ENCODE measurements at regions not wholly inside any gene's neighbourhood (a gene's known extent, or its start where the extent isn't known, plus 50 kb on each side); places are given as distances from the start of the nearest gene placed in this dataset.
"Not testable (repeated sequence)": the region's sequence is repeated elsewhere in the genome, so short reads cannot be mapped to it uniquely, and the experiment has no call there.

DNA sequence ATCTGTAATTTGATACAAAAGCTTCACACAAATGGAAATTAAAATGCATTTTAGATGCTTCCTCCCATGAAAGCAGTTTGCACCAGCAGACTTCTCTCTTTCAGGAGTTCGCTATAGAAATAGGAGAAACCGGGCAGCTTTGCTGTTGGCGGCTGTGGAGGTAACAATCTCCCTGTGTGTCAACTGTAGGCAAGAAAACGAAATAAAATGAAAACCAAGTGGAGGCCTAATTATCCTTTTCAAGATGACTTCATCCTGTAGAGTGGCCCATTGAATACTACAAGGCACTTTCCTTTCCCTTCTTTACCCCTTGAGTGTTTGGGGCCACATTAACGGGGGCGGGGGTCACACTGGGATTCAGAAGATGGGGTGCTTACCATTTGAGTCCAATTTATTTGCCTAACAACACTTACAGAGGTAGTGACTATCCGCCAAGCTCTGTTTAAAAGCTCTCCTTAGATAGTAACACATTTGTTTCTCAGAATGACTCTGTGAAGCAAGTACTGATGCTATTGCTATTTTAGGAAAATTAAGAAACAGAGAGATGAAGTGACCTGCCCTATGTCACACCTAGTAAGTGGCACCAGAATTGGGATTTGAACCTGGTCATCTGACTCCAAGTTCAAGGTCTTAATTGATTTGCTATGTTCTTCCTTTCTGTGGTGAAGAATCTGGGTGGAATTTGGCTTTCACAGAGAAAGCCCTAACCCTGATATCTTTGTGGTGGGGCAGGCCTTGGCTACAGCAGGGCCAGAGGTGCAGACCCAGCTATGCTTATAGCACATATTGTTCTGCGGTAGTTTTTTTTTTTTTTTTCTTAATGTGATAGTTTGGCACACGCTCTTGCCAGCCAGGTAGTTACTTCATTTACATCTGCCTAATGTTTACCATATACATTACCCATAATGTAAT is 125.5 kb upstream of the MPHOSPH6 start:
- DNase-seq, result no peak

DNA sequence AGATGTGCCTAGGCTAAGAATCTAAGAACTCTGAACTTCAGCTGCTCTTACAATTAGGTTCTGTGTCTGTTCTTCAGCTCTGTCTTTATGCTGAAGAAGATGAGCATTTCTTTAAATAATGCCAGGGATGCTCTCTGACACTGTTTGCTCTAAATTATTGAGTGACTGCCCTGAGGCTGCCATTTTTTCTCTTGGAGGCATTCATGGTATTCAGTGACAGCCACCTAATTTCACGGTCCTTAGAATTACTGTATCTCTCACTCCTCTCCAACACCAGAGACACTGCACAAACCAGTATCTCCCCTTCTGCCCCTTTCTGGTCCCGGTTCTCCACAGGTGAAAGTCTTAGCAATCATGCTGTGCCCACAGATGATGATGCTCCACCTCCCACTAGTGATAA is 123.6 kb upstream of the MPHOSPH6 start:
- no peak for DNase-seq

DNA sequence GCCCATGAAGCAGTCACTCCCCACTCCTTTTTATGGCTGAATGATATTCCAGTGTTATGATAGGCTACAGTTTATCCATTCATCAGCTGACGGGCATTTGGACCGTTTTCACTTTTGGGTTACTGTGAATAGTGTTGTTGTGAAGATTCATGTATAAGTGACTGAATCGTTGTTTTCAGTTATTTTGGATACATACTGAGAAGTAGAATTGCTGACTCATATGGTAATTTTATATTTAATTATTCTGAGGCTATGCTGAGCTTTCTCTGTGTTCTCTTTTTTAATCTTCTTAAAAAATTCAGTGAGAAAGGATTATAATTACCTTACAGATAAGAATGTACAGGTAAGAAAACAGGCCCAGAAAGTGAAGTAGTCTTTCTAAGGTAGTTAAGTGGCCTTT is 117.9 kb upstream of the MPHOSPH6 start:
- no peak for DNase-seq

DNA sequence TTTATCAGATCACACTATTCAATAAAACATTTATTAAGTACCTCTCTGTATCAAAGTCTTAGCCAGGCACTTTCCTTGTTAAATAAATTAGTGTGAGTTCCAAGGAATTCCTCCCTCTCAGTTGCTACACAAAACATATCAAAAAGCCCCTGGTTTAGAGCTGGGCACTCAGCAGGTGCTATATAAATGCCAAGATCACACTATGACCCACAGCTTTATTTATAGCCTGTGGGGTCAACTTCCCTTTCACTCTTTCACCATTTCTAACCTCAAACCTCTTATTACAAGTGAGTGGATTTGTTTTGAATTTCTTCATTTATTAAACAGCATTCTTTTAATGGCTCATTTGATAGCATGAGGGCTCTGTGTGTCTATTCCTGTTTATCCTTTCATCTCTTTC is 112.6 kb upstream of the MPHOSPH6 start:
- DNase-seq, result no peak

DNA sequence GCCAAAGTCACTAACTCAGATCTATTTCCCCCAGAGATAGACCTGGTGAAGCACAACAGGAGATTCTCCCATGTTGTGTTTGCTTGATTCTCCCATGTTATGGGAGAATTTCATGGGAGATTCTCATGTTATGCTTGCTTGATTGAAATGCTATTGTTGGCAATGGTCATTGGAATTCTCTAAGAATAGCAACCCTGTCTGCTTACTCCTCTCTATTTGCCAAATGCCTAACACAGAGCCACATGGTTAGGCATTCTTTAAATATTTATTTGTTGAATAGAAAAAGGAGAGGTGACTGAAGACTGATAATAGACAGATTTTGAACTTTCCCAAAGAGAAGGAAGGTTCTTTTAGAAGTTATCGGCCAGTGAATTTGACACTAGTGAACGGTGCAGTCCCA is 111.5 kb upstream of the MPHOSPH6 start:
- DNase-seq, result no peak

DNA sequence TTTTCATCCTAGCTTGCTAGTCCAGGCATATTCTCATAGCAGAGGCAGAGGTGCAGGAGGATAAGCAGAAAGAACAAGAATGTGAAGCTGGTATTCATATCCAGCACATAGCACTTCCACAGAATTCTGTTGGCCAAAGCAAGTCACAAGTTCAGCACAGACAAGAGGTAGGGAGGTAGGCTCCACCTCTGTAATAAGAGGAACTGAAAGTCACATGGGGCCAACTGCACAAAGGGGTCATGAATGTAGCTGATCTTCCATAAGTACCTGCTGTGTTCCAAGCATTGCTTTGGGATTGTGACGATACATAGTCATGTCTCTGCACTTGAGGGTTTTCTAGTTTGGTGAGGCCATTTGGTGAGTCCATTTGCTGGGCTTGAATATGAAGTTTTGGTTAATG is 110.8 kb upstream of the MPHOSPH6 start:
- peak; percentile 31 for DNase-seq

DNA sequence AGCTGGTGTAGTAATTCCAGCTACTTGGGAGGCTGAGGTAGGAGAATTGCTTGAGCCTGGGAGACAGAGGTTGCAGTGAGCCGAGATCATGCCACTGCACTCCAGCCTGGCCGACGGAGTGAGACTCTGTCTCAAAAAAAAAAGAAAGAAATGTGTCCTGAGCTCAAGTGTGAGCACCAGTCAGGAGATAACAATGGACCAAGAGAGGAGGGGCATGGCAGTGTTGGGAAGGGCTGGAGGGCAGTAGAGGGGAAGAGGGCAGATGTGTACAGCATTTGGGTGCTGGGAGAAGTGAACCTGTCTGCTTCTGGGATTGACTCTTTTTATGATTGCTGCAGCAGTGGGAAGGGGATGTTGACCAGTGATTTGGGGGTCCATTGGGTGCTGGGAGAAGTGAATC is 105.3 kb upstream of the MPHOSPH6 start:
- DNase-seq, result not testable (repeated sequence)

DNA sequence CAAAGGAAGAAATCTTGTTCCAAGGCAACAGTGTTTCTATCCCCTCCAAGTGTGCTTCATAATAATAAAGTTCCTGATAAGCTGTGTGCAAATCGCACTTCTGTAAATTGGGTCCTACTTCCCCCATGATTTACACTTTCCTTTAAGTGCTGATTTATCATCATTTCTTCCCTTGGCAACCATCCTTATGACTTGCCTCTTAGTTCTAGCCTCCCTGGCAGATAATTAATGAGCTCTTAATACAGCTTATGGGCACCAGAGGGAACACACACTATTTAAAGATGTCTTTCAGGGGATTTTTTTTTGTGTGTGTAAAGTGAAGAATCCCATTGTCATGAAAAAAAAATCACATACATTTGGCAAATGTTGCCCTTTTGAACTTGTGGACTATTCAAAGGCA is 101.6 kb upstream of the MPHOSPH6 start:
- DNase-seq, result no peak

DNA sequence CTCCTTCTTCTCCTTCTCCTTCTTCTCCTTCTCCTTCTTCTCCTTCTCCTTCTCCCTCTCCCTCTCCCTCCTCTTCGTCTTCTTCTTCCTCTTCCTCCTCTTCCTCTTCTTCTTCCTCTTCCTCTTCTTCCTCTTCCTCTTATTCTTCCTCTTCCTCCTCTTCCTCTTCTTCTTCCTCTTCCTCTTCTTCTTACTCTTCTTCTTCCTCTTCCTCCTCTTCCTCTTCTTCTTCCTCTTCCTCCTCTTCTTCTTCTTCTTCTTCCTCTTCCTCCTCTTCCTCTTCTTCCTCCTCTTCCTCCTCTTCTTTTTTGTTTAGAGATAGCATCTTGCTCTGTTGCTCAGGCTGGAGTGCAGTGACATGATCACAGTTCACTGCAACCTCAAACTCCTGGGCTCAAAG is 97.7 kb upstream of the MPHOSPH6 start:
- not testable (repeated sequence) for DNase-seq

DNA sequence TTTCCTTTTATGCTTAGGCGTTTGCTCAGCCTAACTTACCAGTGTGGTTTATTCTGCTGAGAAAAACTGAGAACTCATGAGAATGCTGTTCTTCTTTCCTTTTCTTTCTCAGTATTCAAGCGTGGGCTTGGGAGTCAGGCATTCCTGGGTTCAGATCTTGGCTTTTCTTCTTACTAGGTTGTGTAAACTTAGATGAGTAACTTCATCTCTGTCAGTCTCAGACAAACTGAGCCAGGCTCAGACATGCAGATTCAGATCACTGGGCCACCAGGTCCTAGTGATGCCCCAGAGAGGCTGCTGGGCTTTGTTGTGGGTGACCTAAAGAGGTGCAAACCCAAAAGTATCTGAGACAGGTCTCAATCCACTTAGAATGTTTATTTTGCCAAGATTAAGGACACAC is 95.8 kb upstream of the MPHOSPH6 start:
- no peak for DNase-seq

DNA sequence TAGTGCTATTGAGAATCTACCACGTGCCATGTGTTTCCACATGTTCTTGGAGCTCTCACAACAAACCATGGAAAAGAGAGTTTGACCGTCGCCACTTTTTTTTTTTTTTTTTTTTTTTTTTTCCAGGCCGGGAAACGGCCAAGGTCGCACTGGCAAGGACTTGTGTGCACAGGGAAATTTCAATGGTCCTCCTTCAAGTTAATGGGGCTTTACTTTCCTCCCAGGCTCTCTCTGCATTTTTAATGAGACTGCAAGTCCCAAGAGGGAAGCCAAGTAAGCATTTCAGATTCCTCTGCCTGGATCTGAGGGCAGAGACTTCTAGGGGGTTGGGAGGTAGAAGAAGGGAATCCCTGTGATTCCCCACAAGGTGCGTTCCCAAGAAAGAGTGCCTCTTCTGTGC is 94.7 kb upstream of the MPHOSPH6 start:
- DNase-seq, result no peak

DNA sequence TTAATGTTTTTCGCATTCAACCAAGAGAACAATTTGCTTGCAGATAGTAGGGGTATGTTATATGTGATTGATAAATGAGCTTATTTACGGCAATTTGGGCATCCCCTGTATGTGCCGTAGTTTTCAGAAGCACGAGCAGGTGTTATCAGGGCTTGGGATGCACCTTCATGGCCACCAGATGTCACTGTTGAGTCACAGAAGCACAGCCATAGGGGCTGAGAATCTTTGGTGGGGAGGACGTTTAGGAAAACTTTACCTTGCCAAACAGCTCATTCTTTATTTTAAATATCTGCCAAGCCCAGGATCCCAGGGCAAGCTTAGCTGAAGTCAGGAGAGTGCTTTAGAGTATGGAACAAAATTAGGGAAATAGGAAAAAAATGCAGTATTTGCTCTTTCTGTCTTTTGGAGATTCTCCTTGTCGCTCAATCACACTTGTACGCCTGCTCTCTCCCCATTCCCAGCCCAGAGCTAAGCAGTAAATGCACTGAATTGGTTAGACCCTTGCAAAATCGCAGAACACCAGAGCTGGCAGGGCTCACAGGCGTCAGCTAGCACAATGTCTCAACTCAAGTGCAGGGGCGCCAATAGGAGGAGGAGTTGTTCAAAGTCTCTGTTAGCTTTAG is 93.6 kb upstream of the MPHOSPH6 start:
- peak; percentile 62 for DNase-seq

DNA sequence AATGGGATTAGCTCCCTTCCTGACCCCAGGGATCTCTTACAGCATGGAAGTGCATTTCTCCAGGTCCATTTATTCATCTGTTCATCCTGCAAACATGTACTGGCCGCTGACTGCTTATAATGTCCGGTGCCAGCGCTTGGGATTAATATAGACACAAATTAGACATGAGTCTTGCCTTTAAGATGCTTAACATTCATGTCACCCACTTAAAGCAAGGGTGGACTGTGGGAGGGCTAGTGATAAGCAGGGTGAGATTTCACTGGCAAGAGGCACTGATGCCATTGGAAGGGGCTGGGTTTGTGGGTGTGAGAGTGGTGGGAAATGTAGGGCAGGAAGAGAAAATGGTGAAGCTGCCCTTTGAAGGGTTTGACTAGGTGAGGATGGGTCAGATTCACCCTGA is 92.2 kb upstream of the MPHOSPH6 start:
- DNase-seq, result no peak

DNA sequence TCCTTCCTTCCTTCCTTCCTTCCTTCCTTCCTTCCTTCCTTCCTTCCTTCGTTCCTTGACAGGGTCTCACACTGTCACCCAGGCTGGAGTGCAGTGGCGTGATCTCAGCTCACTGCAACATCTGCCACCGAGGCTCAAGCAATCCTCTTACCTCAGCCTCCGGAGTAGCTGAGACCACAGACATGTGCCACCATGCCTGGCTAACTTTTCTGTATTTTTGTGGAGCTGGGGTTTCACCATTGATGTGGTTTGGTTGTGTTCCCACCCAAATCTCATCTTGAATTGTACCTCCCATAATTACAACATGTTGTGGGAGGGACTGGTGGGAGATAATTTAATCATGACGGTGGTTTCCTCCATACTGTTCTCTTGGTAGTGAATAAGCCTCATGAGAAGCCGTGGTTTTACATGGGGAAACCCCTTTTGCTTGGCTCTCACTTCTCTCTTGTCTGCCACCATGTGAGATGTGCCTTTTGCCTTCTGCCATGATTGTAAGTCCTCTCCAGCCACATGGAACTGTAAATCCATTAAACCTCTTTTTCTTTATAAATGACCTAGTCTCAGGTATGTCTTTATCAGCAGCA is 90.3 kb upstream of the MPHOSPH6 start:
- DNase-seq, result no peak

DNA sequence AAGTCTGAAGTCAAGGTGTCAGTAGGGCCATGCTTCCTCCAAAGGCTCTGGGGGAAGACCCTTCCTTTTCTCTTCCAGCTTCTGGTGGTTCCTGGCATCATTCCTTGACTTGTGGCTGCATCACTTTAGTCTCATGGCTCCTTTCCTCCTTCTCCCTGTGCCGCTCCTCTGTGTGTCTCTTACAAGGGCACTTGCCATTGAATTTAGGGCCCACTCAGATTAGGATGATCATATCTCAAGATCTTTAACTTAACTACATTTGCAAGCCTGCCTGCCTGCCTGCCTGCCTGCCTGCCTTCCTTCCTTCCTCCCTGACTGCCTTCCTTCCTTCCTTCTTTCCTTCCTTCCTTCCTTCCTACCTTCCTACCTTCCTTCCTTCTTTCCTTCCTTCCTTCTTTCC is 89.7 kb upstream of the MPHOSPH6 start:
- DNase-seq, result no peak

DNA sequence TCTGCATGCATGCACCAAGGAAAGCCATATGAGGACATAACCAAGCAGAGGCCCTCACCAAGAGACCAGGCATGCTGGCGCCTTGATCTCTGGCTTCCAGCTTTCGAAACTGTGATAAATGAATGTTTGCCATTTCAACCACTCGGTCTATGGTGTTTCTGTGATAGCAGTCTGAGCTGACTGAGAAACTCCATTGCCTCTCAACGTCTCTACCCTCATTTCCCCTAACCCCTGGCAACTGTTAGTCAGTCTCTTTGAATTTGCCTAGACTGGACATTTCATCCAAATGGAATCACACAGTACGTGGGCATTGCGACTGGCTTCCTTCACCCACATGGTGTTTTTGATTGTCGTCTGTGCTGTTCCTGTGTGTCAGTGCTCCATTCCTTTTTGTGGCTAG is 88.0 kb upstream of the MPHOSPH6 start:
- no peak for DNase-seq

DNA sequence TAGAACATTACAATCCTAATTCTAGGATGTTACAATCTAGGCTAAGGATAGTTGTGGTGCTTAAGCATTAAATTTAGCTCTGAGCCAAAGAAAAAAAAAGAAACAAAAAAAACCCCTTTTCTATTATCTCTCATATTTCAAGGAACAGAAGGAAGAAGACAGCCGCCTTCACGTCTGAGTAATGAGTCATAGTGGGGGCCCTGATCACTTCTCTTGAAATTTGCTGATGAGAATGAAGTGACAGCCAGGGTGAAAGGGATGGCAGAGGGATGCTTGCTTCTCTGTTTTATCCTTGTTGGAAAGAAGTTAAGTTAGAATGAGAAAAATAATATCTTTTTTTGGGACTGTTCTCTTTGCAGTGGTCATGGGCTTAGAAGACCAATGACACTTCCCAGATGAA is 82.6 kb upstream of the MPHOSPH6 start:
- no peak for DNase-seq

DNA sequence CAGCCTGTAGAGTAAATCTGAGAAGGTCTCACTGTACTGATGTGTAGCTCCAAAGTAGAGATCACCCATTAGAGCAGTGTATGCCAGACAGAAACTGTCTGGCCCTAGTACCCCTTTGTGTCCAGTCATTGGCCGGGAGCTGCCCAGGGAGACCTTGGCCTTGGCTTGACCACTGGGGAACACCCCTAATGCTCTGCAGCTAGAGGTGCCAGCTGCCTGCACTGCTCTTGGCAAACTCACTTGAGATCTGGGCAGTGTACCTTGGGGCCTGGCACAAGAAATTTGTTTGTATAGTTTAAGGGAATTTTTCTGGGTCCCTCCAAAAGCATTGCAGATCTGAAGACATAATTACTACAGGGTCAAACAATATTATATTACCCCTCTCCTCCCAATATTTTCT is 78.7 kb upstream of the MPHOSPH6 start:
- DNase-seq, result no peak

DNA sequence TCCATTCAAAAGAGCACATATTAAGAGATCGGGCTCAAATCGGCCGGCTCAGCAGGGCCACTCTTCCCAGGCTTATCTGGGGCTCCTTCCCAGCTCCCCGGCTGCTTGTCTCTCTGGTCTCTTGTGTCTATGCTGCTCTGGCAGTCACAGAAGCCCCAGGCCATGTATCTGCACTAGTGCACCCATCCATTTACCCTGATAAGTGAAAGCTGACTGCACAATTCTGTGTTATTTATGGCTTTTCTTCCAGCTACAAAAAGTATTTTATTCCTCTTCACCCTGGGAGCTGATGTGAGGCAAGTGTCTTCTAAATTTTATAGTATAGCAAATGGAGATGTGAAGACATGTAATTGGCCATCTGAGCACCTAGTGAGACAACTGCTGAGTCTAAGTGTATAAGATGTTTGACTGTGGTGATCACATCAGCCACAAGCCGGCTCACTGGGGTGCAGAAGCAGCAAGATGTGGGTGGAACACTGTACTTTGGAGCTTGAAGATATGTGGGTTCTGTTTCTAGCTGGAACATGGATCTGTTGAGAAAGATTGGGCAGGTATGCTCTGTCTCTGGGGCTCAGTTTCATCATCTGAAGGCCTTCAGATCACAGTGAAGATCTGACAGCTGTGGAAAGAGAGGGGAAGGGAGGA is 78.1 kb upstream of the MPHOSPH6 start:
- DNase-seq, result no peak

DNA sequence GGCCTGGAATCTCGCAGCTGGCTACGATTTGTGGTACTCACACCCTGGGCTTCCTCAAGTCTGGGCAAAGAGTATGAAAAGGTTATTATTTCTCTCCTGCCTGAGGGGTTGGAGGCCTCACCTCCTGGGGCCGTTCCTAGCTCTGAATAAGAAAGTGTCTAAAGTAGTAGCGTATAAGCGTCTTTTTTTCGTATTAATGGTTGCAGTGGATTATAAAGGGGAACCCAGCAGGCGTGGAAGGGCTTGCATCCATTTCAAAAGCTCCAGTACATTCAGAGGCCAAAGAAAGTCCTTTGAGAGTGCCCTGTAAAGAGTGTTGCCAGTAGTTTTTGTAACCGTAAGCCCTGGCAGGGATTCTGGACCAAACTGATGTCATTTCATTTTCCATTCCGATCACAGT is 72.2 kb upstream of the MPHOSPH6 start:
- no peak for DNase-seq

DNA sequence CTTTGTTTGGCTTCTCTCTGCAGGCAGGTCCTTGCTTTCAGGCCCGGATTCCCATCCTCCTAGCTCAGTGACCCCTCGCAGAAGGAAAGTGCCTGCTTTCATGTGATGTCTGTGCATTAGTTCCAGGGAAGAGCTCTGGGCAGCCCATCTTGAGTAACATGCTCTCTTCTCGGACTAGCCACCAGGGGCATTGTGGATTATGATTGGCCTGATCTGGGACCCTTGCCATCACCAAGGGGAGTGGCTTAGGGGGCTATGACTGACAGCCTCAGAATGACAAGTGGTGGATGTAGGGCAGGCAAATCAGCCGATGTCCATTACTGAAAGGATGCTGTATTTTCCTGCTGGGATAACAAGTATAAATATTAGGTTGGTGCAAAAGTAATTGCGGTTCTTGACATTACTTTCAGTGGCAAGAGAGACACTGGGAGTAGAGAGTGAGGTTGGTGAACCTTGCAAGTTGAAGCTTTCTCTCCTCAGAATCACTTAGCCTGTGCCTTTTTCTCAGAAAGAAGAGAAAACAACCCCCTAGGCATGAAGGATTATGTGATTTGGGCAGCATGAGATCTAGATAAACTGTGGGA is 71.5 kb upstream of the MPHOSPH6 start:
- no peak for DNase-seq

DNA sequence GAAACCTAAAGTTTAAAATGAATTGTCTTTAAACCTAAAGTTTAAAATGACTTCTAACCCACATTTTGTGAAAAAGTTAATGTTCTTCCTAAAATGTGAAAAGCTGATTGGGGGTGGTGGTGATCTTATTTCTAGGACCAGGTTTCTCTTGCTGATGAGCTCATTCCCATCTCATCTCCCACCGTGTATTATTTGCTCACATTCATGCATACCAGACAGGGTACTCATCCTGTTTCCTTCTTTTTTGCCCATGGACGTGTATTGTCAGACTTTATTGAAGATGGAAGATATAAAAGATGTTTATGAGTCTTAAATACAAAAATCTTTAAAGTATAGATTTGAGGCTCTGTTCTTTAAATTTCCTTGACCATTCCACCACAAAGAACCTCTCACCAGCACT is 70.1 kb upstream of the MPHOSPH6 start:
- no peak for DNase-seq

DNA sequence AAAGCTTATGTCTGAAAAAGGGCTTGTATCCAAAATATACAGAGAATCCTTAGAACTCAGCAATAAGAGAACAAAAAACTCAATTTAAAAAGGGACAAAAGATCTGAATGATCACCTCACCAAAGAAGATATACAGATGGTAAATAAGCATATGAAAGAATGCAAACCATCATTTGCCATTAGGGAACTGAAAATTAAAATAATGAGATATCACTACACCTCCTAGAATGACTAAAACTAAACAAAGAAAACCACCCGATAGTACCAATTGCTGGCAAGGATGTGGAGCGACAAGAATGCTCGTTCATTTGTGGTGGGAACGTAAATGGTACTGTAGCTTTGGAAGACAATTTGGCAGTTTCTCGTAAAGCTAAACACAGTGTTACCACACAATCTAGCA is 66.9 kb upstream of the MPHOSPH6 start:
- no peak for DNase-seq

Measured in RPMI8226 (cell line).